ENCODE measurements at regions not wholly inside any gene's neighbourhood (a gene's known extent, or its start where the extent isn't known, plus 50 kb on each side); places are given as distances from the start of the nearest gene placed in this dataset.

DNA sequence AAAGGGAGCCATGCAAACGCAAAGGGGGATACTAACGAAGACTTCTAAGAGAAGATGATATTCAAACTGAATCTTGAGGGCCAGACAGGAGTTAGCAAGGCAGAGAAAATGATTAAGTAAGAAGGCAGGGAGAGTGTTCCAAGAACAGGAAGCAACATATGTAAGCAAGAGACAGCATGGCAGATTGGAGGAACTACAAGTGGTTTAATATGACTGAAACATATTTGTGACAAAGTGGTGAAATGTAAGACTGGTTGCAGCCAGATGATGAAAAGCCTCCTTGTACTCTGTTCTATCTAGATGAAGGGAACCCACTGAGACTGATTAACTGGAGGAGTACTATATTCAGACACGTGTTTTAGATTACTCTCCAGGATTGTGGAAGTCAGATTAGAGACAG is 116.6 kb upstream of the DIAPH2 start:
- no peak for TF ChIP-seq CTCF (IDR thresholded peaks at IDR 0.05; ENCODE audit: borderline replicate concordance, extremely low read depth, low read length, poor library complexity, severe bottlenecking)
- TF ChIP-seq EZH2 (IDR thresholded peaks at IDR 0.05; ENCODE audit: borderline replicate concordance, low read depth, low read length, severe bottlenecking): no peak
